ENCODE measurements at regions not wholly inside any gene's neighbourhood (a gene's known extent, or its start where the extent isn't known, plus 50 kb on each side); places are given as distances from the start of the nearest gene placed in this dataset.

DNA sequence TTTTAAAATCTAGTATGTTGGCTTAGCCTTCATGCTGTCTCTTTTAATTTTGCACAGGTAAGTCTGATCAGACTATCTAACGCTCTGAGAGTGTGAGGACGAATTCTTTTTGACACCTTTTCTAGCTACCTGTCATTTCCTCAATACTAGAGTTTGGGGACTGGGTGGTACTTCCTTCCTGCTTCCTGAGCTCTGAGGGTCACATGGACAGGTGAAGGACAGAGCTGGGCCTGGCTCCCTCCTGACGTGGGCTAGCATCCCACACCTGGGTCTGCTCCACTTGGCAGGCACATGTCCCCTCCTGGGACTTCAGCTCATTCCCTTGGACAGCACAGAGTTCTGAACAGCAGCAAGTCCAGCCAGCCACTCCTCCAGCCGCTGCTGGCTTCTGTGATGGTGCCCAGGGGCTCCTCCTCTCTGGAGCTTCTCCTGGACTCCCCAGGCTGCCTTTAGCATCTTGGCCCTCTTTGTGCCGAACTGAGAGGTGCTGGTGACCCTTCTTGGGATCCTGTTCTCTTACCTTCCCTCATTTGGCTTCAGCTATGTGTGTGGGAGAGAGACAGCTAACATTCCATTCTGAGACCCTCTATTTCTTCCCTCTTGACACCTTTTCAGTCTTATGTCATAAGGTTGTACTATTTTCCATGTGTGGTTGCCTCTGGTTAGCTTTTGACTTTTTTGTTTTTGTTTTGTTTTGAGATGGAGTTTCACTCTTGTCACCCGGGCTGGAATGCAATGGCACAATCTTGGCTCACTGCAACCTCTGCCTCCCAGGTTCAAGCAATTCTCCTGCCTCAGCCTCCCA lies 106.9 kb downstream of the B3GNT2 start:
- no peak for DNase-seq (ENCODE audit: low spot score)

- no peak for DNase-seq (ENCODE audit: low spot score)
These were observed 105.0 kb downstream of the B3GNT2 start for GRCh38 chr2:62300925-62301324.

DNA sequence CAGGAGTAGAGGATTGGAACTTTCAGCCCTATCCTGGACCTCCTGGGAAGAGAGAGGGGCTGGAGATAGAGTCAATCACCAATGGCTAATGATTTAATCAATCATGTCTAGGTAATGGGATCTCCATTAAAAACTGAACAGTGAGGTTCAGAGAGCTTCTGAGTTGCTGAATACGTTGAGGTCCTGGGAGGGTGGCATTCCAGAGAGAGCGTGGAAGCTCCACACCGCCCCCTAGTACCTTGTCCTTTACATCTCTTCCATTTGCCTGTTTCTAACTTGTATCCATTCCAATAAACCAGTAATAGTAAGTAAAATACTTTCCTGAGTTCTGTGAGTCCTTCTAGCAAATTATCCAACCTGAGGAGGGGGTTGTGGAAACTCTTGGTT lies 101.7 kb downstream of the B3GNT2 start:
- DNase-seq (ENCODE audit: low spot score) = peak; percentile 20

DNA sequence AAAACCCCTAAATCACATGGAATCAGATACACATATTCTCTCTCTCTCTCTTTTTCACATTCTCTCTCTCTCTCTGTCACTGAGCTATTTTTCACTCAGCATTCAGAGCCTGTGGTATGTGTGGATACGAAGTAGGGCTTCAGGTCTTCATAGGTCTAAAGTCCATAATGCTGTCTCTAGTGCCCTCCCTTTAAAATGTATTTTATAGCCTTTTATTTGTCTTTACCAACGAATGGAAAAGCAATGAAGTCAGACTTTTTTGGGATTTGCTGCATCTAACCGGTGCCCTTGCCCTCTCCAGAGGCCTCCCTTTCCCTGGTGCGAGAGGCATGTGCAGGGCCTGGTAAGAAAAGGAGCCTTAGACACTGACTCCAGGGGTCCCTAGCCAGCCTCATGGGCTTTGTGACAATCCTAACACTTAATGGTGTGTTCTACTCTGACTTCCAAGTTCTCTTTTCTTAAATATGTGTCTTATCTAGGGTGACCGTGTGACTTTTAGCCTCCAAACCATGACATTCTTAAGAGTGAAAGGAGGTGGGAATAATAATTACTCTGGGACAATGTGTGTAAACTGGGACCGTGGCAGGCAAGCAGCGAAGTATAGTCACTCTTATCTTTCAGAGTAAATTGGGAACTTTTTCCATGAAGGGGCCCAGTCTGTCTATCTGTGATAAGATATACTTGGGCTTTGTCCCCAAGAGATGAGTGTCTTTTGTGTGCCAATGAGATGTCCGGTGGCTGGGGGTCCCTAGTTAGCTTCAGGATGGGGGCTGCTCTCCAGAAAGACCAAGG lies 101.1 kb downstream of the B3GNT2 start:
- DNase-seq (ENCODE audit: low spot score) = no peak

- no peak for DNase-seq (ENCODE audit: low spot score)
These were observed 100.3 kb downstream of the B3GNT2 start for GRCh38 chr2:62296034-62296831.

GRCh38 chr2:62293490-62294271 lies 97.8 kb downstream of the B3GNT2 start:
- peak; percentile 41 for DNase-seq (ENCODE audit: low spot score)

DNA sequence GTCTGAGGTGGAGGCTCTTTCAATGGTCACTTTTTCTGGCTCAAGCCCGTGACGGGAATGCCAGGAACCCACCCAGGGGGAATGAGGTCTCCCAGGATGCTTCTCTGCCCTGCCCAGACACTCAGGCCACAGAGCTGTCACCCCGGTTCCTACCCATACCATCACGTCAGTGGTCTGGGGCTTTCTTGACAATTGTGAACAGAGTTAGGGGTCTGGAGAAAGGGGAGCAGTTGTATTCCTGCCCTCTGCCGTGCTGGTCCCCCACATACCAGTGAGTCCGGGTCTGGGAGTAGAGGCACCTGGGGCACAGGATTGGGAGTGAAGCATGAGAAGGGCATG lies 97.2 kb downstream of the B3GNT2 start:
- no peak for DNase-seq (ENCODE audit: low spot score)

- DNase-seq (ENCODE audit: low spot score) = peak; percentile 44
These were observed 96.3 kb downstream of the B3GNT2 start for GRCh38 chr2:62292190-62292589.

DNA sequence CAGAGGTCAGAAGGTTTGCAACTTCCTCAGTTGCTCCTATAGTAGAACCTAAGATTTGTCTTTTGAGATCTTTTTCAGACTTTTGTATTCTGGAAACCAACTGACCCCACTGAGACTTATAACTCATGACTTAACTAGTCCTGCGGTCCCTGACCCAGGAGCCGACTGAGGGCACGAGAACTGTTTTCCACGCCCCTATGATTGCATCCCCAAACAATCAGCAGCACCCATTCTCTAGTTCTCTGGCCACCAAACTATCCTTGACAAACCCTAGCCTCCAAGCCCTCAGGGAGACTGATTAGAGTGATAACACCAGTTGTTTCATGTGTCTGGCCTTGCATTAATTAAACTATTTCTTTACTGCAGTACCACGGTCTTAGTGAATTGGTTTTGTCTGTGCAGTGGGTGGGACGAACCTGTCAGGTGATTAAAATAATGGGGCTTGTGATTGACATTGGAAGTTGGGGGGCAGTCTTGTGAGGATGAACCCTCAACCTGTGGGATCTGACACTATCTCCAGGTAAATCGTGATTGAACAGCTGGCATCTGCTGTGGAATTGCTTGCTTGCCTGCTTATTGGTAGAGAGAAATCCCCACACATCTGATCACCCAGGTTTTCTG lies 95.7 kb downstream of the B3GNT2 start:
- no peak for DNase-seq (ENCODE audit: low spot score)

DNA sequence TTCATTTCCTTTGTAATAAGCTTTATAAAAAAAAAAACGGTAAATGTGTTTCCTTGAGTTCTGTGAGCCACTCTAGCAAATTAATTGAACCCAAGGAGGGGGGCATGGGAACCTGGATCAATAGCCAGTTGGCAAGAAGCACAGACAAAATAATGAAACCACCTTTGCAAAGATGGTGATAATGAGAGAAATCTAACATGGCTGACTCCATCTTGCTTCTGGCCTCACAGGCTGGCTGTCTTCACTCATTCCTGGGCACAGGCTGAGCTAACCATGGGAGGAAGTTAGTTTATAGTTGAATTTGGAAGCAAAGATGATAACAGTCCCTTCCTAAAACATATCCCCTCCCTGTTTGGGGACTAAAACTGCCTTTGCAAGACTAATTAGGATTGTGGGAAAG lies 95.1 kb downstream of the B3GNT2 start:
- DNase-seq (ENCODE audit: low spot score) = no peak

DNA sequence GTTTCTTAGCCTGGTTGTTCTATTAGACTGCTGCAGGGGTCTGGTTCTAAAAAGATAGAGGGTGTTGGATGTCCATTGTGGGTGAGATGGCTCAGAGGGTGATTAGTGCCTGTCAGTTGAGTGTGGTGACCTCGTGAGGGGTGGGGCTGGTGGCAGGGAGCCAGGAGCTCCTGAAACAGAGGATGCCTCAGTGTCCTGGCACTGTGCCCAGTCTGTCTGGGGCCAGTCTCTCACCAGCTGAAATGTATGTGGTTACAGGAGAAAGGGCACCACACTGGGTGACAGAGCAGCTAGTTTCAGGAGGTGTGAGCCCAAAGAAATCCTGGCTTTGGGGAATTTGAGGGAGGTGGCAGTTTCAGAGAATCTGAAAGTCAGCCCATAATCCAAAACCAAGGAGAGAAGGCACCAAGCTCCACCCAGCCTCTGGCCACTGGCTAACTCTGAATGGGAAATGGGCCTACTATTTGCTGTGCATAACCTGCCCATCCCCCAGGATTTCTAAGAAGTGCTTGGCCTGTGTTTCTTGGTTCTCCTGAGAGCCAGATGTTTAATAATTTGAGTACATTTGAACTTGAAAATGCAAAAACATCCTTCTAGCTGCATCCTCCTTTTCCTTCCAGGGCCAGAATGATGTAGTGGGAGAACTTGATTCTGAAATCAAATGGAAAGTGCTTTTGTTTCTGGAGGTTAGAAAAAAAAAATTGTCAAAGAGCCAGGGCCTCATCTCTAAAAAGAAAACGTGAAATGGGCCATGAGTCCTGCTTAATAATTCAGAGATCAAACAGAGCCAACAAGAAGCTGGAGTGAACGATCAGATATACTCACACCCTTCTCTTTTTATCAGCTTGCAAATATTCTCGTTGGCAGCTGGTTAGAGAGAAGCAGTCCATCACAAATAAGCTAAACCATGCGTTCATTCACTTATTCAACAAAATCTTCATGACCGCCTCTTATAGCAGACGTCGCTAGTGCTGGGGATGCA lies 92.3 kb downstream of the B3GNT2 start:
- no peak for DNase-seq (ENCODE audit: low spot score)

- no peak for DNase-seq (ENCODE audit: low spot score)
These were observed 91.4 kb downstream of the B3GNT2 start for GRCh38 chr2:62287282-62287681.

GRCh38 chr2:62286089-62286785 lies 90.3 kb downstream of the B3GNT2 start:
- no peak for DNase-seq (ENCODE audit: low spot score)

GRCh38 chr2:62284980-62285379 lies 89.1 kb downstream of the B3GNT2 start:
- no peak for DNase-seq (ENCODE audit: low spot score)

DNA sequence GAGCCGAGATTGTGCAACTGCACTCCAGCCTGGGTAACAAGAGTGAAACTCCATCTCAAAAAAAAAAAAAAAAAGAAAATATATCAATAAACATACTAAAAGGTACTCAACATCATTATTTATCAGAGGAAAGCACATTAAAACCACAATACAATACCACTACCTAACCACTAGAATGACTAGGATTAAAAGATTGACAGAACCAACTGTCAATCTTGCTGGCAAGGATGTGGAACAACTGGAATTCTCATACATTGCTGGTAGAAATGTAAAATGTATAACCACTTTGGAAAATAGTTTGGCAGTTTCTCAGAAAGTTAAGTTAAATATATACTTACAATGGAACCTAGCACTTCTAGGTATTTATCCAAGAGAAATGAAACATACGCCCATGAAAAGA lies 88.6 kb downstream of the B3GNT2 start:
- DNase-seq (ENCODE audit: low spot score) = no peak

- DNase-seq (ENCODE audit: low spot score) = no peak
These were observed 87.2 kb downstream of the B3GNT2 start for GRCh38 chr2:62283147-62283546.

DNA sequence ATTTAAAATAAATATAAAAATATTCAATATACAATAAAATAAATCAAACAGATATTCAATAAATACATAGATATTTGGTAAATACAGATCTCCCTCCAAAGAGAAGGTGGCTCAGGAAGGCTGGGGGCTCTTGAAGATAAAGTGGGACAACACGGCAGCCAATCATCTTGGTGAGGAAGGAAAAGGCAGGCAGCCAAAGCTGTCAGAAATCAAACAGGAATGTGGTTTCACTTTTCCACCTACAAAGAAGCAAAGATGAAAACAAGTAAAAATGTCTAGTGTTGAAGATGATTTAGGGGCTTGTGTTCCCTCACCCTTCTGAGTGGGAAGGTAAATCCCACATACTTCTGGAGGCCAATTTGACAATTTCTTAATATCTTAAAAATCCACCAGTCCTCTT lies 85.7 kb downstream of the B3GNT2 start:
- DNase-seq (ENCODE audit: low spot score) = no peak

GRCh38 chr2:62277688-62278087 lies 81.8 kb downstream of the B3GNT2 start:
- DNase-seq (ENCODE audit: low spot score) = no peak

Measured in cerebellar cortex (tissue), 1 donor.